ENCODE measurements at regions not wholly inside any gene's neighbourhood (a gene's known extent, or its start where the extent isn't known, plus 50 kb on each side); places are given as distances from the start of the nearest gene placed in this dataset.

DNA sequence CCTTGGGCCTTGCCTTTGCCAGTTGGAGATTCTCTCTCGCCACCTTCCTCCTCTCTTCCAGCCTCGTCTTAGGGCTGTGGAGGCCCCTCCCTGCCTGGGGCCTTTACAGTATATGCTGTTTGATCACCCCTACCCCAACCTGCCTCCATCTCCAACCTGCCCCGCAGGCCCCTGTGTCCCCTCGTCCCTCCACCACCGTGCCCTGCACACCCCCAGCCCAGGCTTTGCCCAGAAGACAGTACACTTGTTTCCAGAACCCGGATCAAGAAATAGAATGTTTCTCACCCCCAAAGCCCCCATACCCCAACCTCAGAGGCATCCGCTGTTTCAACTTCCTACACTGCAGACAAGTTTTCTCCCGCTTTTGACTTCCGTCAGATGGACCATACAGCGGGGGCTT lies 202.3 kb upstream of the C14orf180 start:
- peaks cover 33% of the 10 kb centered on the region for H3K9me3 ChIP-seq
- no peak overlapping the region for H3K9ac ChIP-seq
- no peak overlapping the region for H3K4me2 ChIP-seq
- no peak overlapping the region for H3K4me3 ChIP-seq
- no peak for TF ChIP-seq Cebpa-rat (IDR thresholded peaks at IDR 0.05)
- no peaks in the 10 kb centered on the region for H4K20me1 ChIP-seq
- H3K4me1 ChIP-seq, result peaks cover 10% of the 10 kb centered on the region
- no peaks in the 10 kb centered on the region for H3K27me3 ChIP-seq
- H3K27ac ChIP-seq, result no peak overlapping the region
- no peaks in the 10 kb centered on the region for H3K36me3 ChIP-seq

DNA sequence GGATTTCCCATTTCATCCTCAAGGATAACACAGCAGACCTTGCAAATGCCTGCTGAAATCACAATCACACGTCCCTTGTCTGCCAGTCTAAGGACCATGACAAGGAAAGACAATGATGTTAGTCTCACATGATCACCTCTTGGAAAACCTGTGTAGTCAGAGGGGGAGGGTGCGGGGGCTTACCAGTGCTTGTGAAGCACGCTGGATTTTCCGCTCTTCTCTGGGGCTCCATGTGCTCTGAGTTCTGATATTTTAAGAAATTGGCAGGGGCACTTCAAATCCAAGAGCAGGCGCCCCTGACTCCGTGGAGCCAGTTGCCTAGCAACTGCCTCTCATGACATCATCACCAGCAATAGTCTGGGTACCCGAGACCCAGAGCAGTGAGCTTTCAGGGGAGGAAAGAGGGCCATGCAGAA lies 200.9 kb upstream of the C14orf180 start:
- no peak overlapping the region for H3K4me3 ChIP-seq
- no peak overlapping the region for H3K9ac ChIP-seq
- no peak overlapping the region for H3K4me2 ChIP-seq
- no peaks in the 10 kb centered on the region for H4K20me1 ChIP-seq
- H3K36me3 ChIP-seq, result no peaks in the 10 kb centered on the region
- peaks cover 33% of the 10 kb centered on the region for H3K9me3 ChIP-seq
- no peak for TF ChIP-seq Cebpa-rat (IDR thresholded peaks at IDR 0.05)
- no peaks in the 10 kb centered on the region; the same call in 1 of the 2 replicates for H3K27me3 ChIP-seq
- H3K27ac ChIP-seq, result no peak overlapping the region
- H3K4me1 ChIP-seq, result peaks cover 9% of the 10 kb centered on the region

DNA sequence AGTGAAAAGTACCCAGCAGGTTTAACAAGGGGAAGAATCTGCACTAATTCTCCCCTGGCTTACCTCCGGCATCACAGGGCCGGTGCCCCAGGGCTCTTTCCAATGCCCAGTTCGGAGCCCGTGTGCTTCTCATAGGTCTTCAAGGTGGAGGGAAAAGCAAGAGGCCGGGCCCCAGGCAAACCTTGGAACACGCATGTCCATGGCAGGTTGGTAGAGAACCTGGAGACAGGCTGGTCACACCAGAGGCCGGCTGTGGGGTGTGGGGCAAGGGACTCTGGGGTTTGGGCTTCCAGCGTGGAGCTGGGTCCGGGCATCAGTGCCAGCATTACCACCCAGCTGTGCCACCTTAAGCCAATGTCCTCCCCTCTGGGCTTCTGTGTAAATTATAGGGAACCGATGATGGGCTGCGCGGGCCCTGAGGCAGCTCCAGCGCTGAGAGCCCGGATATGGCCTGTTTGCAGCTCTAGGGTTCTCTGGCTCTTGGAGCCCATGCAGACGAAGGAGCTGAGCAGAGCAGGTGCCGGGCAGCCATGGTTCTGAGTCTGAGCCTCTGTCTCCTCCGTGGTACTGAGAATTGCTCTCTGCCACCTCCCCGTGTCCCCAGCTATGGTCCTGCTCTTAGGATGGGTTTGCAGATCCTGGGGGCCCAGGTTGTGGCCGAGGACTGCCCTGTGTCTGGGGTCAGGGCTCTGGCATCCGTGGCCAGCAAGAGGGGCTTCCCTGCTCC lies 197.0 kb upstream of the C14orf180 start:
- H3K9ac ChIP-seq, result no peak overlapping the region
- peaks cover 6% of the 10 kb centered on the region; the same call in 1 of the 2 replicates for H3K27me3 ChIP-seq
- TF ChIP-seq Cebpa-rat (IDR thresholded peaks at IDR 0.05), result no peak
- H3K4me3 ChIP-seq, result no peak overlapping the region
- H4K20me1 ChIP-seq, result no peaks in the 10 kb centered on the region
- H3K4me1 ChIP-seq, result peaks cover 47% of the 10 kb centered on the region
- no peaks in the 10 kb centered on the region for H3K36me3 ChIP-seq
- no peak overlapping the region for H3K4me2 ChIP-seq
- H3K27ac ChIP-seq, result no peak overlapping the region
- peaks cover 33% of the 10 kb centered on the region for H3K9me3 ChIP-seq

DNA sequence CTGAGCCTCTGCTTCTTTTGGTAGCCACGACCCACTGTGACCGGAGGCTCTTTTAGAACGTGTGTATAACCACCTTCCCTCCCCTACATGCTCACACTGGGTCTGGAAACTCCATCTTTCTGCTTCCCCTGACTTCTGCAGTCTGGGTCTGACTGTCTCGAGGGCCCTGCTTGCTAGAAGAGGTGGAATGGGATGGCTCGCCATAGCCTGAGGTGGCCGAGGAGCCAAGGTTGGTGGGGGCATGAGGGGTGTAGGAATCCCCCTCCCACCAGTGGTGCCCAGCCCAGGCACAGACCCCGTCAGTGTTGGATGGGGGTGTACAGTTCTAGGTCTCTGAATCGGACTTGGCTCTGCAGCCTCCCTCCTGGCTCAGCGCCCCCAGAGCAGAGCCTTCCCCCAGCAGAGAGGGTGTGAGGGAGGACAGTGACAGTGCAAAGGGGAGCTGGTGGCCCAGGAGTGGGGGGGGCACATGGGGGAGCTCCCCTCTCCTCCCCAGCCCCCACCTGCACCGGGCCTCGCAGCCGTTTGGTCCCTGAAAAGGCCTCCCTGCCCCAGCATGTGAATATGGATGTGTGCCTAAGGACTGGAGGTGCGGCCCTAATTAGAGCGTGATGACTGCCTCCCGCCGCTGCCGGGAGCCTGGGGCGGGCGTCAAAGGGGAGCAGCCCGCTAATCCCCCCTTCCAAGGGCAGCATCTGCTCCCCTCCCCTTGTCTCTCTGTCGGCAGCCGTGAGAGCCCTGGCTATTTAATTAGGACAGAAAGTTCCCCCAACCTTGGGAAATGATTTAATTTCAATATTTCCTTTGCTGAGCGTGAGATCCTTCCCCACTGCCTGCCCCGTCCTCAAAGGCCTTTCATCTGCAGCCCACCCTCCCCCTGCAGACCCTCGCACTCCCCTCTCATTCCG lies 196.2 kb upstream of the C14orf180 start:
- TF ChIP-seq Cebpa-rat (IDR thresholded peaks at IDR 0.05), result no peak
- peaks cover 55% of the 10 kb centered on the region for H3K4me1 ChIP-seq
- H3K36me3 ChIP-seq, result no peaks in the 10 kb centered on the region
- no peak overlapping the region for H3K4me3 ChIP-seq
- no peak overlapping the region for H3K9ac ChIP-seq
- peaks cover 33% of the 10 kb centered on the region for H3K9me3 ChIP-seq
- H4K20me1 ChIP-seq, result no peaks in the 10 kb centered on the region
- peaks cover 6% of the 10 kb centered on the region; the same call in 1 of the 2 replicates for H3K27me3 ChIP-seq
- no peak overlapping the region for H3K27ac ChIP-seq
- H3K4me2 ChIP-seq, result peak overlapping the region; percentile 97

DNA sequence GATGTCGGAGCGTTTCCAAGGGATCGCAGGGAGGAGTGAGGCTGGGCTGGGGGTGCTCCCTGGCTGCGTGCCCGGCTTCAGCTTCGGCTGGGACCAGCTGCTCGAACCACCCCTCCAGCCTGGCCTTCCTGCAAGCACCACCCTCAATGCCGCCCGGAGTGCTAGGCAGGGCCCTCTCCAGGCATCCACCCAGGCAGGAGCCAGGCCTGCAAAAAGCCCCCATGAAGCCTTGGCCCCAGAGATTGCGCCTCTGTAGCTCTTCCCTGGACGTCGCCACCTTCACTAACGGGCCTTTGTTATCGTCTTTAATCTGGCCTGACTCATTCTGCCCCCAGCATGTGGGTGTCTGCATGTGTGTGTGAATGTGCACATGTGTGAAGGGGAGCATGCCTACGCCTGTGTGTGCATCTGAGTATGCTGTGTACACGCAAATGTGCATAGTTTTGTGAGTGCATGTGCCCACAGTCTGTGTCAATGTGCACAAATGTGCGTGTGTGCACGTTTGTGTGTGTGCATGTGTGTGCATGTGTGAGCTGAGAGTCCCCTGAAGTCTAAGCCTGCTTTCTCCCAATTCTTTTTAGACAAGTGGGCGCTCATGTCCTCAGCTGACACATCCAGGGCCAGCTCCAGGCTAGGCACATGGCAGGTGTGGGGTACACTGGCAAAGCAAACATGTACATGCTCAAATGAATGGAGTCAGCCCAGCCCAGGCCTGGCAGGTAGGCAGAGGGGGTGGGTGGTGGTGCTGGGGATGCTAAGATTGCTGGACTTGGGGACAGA lies 195.4 kb upstream of the C14orf180 start:
- no peaks in the 10 kb centered on the region for H3K36me3 ChIP-seq
- H3K4me3 ChIP-seq, result no peak overlapping the region
- TF ChIP-seq Cebpa-rat (IDR thresholded peaks at IDR 0.05), result no peak
- H3K9me3 ChIP-seq, result peaks cover 28% of the 10 kb centered on the region
- peaks cover 63% of the 10 kb centered on the region for H3K4me1 ChIP-seq
- H3K9ac ChIP-seq, result no peak overlapping the region
- H3K4me2 ChIP-seq, result peak overlapping the region; percentile 97
- no peak overlapping the region for H3K27ac ChIP-seq
- peaks cover 6% of the 10 kb centered on the region; the same call in 1 of the 2 replicates for H3K27me3 ChIP-seq
- no peaks in the 10 kb centered on the region for H4K20me1 ChIP-seq

DNA sequence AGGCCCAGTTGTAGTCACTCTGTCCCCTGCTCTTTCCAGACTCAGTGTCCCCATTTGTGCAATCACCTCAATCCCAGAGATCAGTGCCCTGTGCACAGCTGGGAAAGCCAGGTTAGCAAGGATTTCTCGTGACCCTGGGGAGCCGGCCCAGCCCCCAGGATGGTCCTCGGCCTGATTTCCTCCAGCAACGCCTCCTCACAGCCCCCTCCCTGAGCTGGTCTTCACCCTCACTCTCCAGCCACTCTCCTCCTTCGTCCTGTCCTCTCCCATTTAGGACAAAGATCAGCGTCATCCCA lies 194.8 kb upstream of the C14orf180 start:
- no peak overlapping the region for H3K27ac ChIP-seq
- H3K27me3 ChIP-seq, result peaks cover 6% of the 10 kb centered on the region; the same call in 1 of the 2 replicates
- peak overlapping the region; percentile 97 for H3K4me2 ChIP-seq
- no peak overlapping the region for H3K9ac ChIP-seq
- peaks cover 69% of the 10 kb centered on the region for H3K4me1 ChIP-seq
- no peaks in the 10 kb centered on the region for H4K20me1 ChIP-seq
- no peaks in the 10 kb centered on the region for H3K36me3 ChIP-seq
- H3K9me3 ChIP-seq, result peaks cover 23% of the 10 kb centered on the region
- no peak for TF ChIP-seq Cebpa-rat (IDR thresholded peaks at IDR 0.05)
- H3K4me3 ChIP-seq, result no peak overlapping the region

DNA sequence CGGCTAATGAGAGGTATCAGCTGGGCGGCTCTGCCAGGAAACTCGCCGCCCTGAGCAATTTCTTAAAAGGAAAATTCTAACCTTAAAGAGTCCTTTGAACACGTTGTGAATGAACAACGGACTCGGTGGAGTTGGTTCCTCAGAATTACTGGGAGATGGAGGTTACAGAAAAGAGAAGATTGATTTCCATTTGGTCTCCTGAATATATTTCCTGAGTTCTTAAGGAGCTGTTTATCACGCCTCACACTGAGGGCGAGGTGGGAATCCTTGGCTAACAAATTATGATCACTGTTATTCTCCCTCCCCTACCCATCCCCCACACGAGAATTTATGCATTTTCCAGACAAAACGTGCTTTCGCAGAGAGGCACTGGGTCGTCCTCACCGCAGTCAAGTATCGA lies 194.5 kb upstream of the C14orf180 start:
- no peak overlapping the region for H3K27ac ChIP-seq
- peaks cover 6% of the 10 kb centered on the region; the same call in 1 of the 2 replicates for H3K27me3 ChIP-seq
- peaks cover 19% of the 10 kb centered on the region for H3K9me3 ChIP-seq
- H3K4me2 ChIP-seq, result peak overlapping the region; percentile 97
- no peaks in the 10 kb centered on the region for H3K36me3 ChIP-seq
- H3K4me3 ChIP-seq, result no peak overlapping the region
- TF ChIP-seq Cebpa-rat (IDR thresholded peaks at IDR 0.05), result no peak
- H4K20me1 ChIP-seq, result no peaks in the 10 kb centered on the region
- H3K9ac ChIP-seq, result no peak overlapping the region
- H3K4me1 ChIP-seq, result peaks cover 73% of the 10 kb centered on the region

DNA sequence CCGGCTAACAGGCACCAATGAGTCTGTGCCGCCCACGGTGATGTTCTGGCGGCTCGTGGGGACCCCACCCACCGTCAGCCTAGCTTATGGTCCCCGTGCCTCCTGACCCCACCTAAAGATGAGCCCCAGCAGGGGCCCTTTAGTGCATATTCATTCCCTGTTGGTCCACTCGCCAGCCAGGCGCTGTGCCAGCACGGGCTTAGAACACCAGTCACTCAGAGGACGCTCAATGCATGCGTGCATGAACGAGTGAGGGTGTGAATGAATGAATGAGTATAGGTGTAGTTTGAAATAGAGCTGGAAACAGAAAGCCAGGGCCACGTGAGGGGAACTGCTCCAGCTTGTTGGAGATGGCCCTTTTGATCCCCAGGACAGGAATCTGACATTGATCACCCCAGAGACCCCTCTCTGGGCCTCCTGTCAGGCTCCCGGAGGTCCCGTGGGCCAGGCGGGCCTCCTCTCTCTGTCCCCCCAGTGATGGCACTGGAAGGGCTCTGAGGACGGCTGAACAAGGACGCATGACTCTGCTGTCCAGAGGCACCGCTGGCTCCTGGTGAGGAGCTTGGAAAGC lies 193.9 kb upstream of the C14orf180 start:
- H3K9me3 ChIP-seq, result peaks cover 14% of the 10 kb centered on the region
- H3K36me3 ChIP-seq, result no peaks in the 10 kb centered on the region
- H3K9ac ChIP-seq, result no peak overlapping the region

DNA sequence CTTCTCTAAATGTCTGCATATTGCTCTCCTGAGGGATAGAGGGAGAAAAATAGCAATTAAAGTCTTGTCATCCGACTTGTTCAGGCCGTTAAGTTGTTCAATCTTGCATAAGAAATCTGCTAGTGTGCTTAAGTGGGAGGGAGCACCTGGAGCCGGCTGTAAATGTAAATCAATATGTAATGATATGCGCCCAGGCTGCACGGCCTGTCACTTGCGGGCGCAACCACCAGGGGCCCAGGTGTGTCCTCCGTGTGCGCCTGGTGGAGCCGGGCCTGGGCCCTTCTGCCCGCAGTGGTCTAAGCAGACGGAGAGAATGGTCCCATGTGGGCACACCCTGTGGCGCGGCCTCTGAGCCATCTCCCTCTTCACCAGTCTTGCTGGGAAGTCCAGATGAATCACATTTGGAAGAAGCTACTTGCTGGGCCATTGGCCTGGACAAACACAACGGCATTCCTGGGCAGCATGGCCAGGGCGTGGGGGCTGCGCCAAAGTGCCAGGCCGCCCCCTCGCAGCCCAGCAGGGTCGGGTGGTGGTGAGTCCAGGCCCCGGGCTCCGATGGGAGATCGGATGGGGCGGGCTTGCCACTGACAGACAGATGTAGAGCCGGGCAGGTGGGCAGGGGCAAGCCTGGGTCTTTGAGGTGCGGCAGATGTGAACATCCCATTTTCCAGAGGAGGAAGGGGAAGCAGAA lies 193.3 kb upstream of the C14orf180 start:
- Histone ChIP-seq H3K4me2 (peak overlapping the region; percentile 97), H3K4me3 (peak overlapping the region; percentile 43), H3K9ac (peak overlapping the region; percentile 42; the same call in 1 of the 2 replicates), H4K20me1 (no peaks in the 10 kb centered on the region), H3K9me3 (peaks cover 7% of the 10 kb centered on the region), H3K27ac (peak overlapping the region; percentile 64), H3K27me3 (peaks cover 6% of the 10 kb centered on the region; the same call in 1 of the 2 replicates), H3K4me1 (peaks cover 84% of the 10 kb centered on the region), H3K36me3 (no peaks in the 10 kb centered on the region)
- TF ChIP-seq Cebpa-rat (IDR thresholded peaks at IDR 0.05), result no peak

More for the DNA sequence above, 193.9 kb upstream of the C14orf180 start:
- Histone ChIP-seq H3K27me3 (peaks cover 6% of the 10 kb centered on the region; the same call in 1 of the 2 replicates), H3K4me3 (no peak overlapping the region), H3K4me2 (peak overlapping the region; percentile 97), H3K27ac (no peak overlapping the region), H4K20me1 (no peaks in the 10 kb centered on the region), H3K4me1 (peaks cover 78% of the 10 kb centered on the region)
- no peak for TF ChIP-seq Cebpa-rat (IDR thresholded peaks at IDR 0.05)
